B cell (primary cell): ENCODE measurements at regions not wholly inside any gene's neighbourhood (a gene's known extent, or its start where the extent isn't known, plus 50 kb on each side); places are given as distances from the start of the nearest gene placed in this dataset.

ENCODE experiments used
- EZH2 ChIP-seq: IDR thresholded peaks from 2 replicates; pipeline ENCODE4 v1.6.1; 2012; ENCODE audit warnings: borderline replicate concordance, low read depth, mild to moderate bottlenecking, moderate library complexity, low read length; ENCODE audit not compliant: insufficient read depth, poor library complexity, severe bottlenecking
- TF ChIP-seq, protein P1 (sequence below): fragments of 200-600 bp; IDR thresholded peaks from one replicate; pipeline ENCODE4 v1.8.0; 2022; ENCODE audit warnings: antibody characterized with exemption, mild to moderate bottlenecking

DNA sequence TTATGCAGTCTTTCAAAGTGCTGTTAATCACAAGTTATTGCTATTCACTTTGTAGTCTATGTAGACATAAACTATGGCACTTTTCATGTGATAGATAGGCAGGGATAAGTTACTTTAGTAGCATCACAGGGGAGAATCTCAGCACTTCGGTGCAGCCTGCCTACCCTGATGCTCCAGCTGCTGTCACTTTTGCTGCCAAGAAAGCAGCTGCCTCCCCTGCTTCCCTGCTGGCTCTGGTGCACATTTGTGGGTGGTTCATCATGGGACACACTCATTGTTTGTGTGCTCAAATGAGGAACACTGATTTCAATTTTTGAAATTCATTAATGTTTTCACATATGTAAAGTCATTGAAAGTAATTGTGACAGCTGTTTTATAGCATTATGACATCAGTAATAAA, 272.6 kb downstream of the S1PR1 start:
- TF ChIP-seq, protein P1, sequence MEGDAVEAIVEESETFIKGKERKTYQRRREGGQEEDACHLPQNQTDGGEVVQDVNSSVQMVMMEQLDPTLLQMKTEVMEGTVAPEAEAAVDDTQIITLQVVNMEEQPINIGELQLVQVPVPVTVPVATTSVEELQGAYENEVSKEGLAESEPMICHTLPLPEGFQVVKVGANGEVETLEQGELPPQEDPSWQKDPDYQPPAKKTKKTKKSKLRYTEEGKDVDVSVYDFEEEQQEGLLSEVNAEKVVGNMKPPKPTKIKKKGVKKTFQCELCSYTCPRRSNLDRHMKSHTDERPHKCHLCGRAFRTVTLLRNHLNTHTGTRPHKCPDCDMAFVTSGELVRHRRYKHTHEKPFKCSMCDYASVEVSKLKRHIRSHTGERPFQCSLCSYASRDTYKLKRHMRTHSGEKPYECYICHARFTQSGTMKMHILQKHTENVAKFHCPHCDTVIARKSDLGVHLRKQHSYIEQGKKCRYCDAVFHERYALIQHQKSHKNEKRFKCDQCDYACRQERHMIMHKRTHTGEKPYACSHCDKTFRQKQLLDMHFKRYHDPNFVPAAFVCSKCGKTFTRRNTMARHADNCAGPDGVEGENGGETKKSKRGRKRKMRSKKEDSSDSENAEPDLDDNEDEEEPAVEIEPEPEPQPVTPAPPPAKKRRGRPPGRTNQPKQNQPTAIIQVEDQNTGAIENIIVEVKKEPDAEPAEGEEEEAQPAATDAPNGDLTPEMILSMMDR = no peak
- no peak for TF ChIP-seq EZH2
